GM19193 (cell line): ENCODE measurements at regions not wholly inside any gene's neighbourhood (a gene's known extent, or its start where the extent isn't known, plus 50 kb on each side); places are given as distances from the start of the nearest gene placed in this dataset.

Experiments used
- POLR2A ChIP-seq: IDR thresholded peaks from 4 replicates; pipeline ENCODE4 v1.6.1; 2011; ENCODE audit not compliant: insufficient read depth, insufficient read length; ENCODE audit errors: extremely low read depth

- no peak for TF ChIP-seq POLR2A
These were observed 162.5 kb upstream of the BCOR start for GRCh38 chrX:40260146-40260747.

GRCh38 chrX:40258909-40259308 is 161.2 kb upstream of the BCOR start:
- TF ChIP-seq POLR2A: no peak

GRCh38 chrX:40253771-40254170 is 156.0 kb upstream of the BCOR start:
- TF ChIP-seq POLR2A: no peak

GRCh38 chrX:40249582-40249981 is 151.8 kb upstream of the BCOR start:
- no peak for TF ChIP-seq POLR2A

- TF ChIP-seq POLR2A: no peak
These were observed 151.1 kb upstream of the BCOR start for GRCh38 chrX:40248822-40249221.

- TF ChIP-seq POLR2A: no peak
These were observed 150.3 kb upstream of the BCOR start for GRCh38 chrX:40247848-40248622.

- TF ChIP-seq POLR2A: no peak
These were observed 149.6 kb upstream of the BCOR start for GRCh38 chrX:40247382-40247781.

GRCh38 chrX:40245488-40246071 is 147.8 kb upstream of the BCOR start:
- no peak for TF ChIP-seq POLR2A

- no peak for TF ChIP-seq POLR2A
These were observed 147.2 kb upstream of the BCOR start for GRCh38 chrX:40244980-40245379.

GRCh38 chrX:40243755-40244515 is 146.2 kb upstream of the BCOR start:
- TF ChIP-seq POLR2A: no peak

GRCh38 chrX:40240844-40241243 is 143.1 kb upstream of the BCOR start:
- no peak for TF ChIP-seq POLR2A

- TF ChIP-seq POLR2A: no peak
These were observed 140.0 kb upstream of the BCOR start for GRCh38 chrX:40237731-40238178.

- TF ChIP-seq POLR2A: no peak
These were observed 132.9 kb upstream of the BCOR start for GRCh38 chrX:40230646-40231045.

GRCh38 chrX:40227125-40227524 is 129.4 kb upstream of the BCOR start:
- no peak for TF ChIP-seq POLR2A

- no peak for TF ChIP-seq POLR2A
These were observed 126.9 kb upstream of the BCOR start for GRCh38 chrX:40224658-40225057.
